MCF 10A (cell line): ENCODE measurements at regions not wholly inside any gene's neighbourhood (a gene's known extent, or its start where the extent isn't known, plus 50 kb on each side); places are given as distances from the start of the nearest gene placed in this dataset.
A peak's percentile ranks its signal among the peaks of the same experiment; 100 is the strongest.

ENCODE experiments used
- BruUV-seq: library from RNA; stranded (reverse); fragments of 400-500 nt; replicated peaks from 2 replicates; lab custom pipeline; 2021; lab: Mats Ljungman, UMichigan
- CTCF ChIA-PET: fragments of 300-600 bp; sonication (Branson Sonifier 250); formaldehyde crosslinking; extraction: SDS; loops from one replicate; lab custom pipeline; 2021; ENCODE audit warnings: antibody characterized with exemption, inconsistent platforms; lab: Yijun Ruan, JAX
- POLR2A ChIA-PET: fragments of 300-600, 350-650 bp; sonication (Branson Sonifier 250); formaldehyde crosslinking; extraction: SDS; loops from one replicate; lab custom pipeline; 2020; ENCODE audit warnings: antibody characterized with exemption, inconsistent platforms; lab: Yijun Ruan, JAX
- DNase-seq: peaks from one replicate; pipeline ENCODE4 v3.0.0-alpha.2; 2018; ENCODE audit not compliant: unreplicated experiment
- H3K27ac Mint-ChIP-seq: one replicate; pipeline ENCODE4 v1.8.0; 2022; ENCODE audit warnings: mild to moderate bottlenecking, low read depth, mixed read lengths; ENCODE audit not compliant: unreplicated experiment
- H3K27me3 Mint-ChIP-seq: one replicate; pipeline ENCODE4 v1.8.0; 2022; ENCODE audit warnings: mixed read lengths; ENCODE audit not compliant: insufficient read depth, unreplicated experiment
- H3K36me3 Mint-ChIP-seq: one replicate; pipeline ENCODE4 v1.8.0; 2022; ENCODE audit warnings: mild to moderate bottlenecking, moderate library complexity, mixed read lengths; ENCODE audit not compliant: insufficient read depth, unreplicated experiment
- H3K4me1 Mint-ChIP-seq: one replicate; pipeline ENCODE4 v1.8.0; 2022; ENCODE audit warnings: mixed read lengths; ENCODE audit not compliant: insufficient read depth, unreplicated experiment
- H3K4me3 Mint-ChIP-seq: one replicate; pipeline ENCODE4 v1.8.0; 2022; ENCODE audit warnings: mild to moderate bottlenecking, moderate library complexity, mixed read lengths; ENCODE audit not compliant: unreplicated experiment
- H3K9me3 Mint-ChIP-seq: one replicate; pipeline ENCODE4 v1.8.0; 2022; ENCODE audit warnings: mixed read lengths; ENCODE audit not compliant: unreplicated experiment
- intact Hi-C: fragments of 100-400 bp; cut with micrococcal nuclease; formaldehyde crosslinking; loops from 2 replicates; pipeline ENCODE4 v1.14.1; 2022
- TF ChIP-seq, protein P1 (sequence below): fragments of 200-600 bp; IDR thresholded peaks from one replicate; pipeline ENCODE4 v1.8.0; 2022; ENCODE audit warnings: antibody characterized with exemption, mild to moderate bottlenecking; ENCODE audit not compliant: unreplicated experiment

DNA sequence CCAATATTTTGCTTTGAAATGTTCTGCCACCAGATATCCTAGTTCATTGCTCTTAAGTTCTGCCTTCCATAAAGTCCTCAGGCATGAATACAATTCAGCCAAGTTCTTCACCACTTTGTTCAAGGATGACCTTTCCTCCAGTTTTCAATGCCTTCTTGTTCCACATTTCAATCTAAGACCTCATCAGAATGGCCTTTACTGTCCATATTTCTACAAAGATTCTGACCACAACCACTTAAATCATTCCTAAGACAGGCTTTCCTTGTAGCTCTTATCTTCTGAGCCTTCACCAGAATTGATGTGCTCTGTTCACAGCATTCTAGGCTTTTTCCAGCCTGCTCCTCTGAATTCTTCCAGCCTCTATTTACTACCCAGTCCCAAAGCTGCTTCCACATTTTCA is 319.0 kb downstream of the HACE1 start:
- no peak overlapping the region for H3K4me3 Mint-ChIP-seq
- intact Hi-C loops: no loop called here
- H3K27me3 Mint-ChIP-seq: no peaks in the 10 kb centered on the region
- ChIA-PET CTCF (interaction anchor here (1.0 to 4.7 kb wide), 2 partner anchors 14 to 45 kb away, joined by 3 to 35 read pairs; no protein-coding TSS in a partner anchor), POLR2A (no interaction called here)
- H3K4me1 Mint-ChIP-seq: peaks cover 21% of the 10 kb centered on the region
- DNase-seq: no peak
- H3K36me3 Mint-ChIP-seq: no peaks in the 10 kb centered on the region
- no peaks in the 10 kb centered on the region for H3K9me3 Mint-ChIP-seq
- TF ChIP-seq, protein P1, sequence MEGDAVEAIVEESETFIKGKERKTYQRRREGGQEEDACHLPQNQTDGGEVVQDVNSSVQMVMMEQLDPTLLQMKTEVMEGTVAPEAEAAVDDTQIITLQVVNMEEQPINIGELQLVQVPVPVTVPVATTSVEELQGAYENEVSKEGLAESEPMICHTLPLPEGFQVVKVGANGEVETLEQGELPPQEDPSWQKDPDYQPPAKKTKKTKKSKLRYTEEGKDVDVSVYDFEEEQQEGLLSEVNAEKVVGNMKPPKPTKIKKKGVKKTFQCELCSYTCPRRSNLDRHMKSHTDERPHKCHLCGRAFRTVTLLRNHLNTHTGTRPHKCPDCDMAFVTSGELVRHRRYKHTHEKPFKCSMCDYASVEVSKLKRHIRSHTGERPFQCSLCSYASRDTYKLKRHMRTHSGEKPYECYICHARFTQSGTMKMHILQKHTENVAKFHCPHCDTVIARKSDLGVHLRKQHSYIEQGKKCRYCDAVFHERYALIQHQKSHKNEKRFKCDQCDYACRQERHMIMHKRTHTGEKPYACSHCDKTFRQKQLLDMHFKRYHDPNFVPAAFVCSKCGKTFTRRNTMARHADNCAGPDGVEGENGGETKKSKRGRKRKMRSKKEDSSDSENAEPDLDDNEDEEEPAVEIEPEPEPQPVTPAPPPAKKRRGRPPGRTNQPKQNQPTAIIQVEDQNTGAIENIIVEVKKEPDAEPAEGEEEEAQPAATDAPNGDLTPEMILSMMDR: no peak
- no TSS peak for BruUV-seq
- H3K27ac Mint-ChIP-seq: no peak overlapping the region

DNA sequence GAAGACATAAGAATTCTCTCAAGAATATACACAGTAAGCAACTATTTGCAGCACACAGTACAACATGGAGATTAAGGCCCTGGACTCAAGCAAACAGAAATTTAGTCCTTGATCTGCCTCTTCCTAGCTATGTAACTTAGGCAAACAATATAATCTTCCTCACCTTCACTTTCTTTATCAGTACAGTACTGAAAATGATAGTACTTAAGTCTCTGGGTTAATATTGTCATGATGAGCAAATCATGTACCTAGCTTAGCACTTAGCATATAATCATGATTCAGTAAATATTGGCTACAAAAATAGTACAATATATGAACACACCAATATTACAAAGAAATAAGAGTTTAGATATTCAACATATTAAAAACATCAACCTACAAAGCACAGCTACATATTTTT is 320.5 kb downstream of the HACE1 start:
- Mint-ChIP-seq H3K9me3 (no peaks in the 10 kb centered on the region), H3K4me3 (no peak overlapping the region), H3K36me3 (no peaks in the 10 kb centered on the region), H3K27me3 (no peaks in the 10 kb centered on the region), H3K4me1 (peaks cover 25% of the 10 kb centered on the region), H3K27ac (no peak overlapping the region)
- no peak for DNase-seq
- POLR2A ChIA-PET: interaction anchor here (0.5 to 0.6 kb wide), 2 partner anchors 152 to 1500 kb away, joined by 3 read pairs; no protein-coding TSS in a partner anchor
- TF ChIP-seq, protein P1: no peak
- CTCF ChIA-PET: interaction anchor here (1.2 to 4.7 kb wide), 2 partner anchors 10 to 13 kb away, joined by 3 to 35 read pairs; no protein-coding TSS in a partner anchor
- intact Hi-C loops: no loop called here
- no TSS peak for BruUV-seq

DNA sequence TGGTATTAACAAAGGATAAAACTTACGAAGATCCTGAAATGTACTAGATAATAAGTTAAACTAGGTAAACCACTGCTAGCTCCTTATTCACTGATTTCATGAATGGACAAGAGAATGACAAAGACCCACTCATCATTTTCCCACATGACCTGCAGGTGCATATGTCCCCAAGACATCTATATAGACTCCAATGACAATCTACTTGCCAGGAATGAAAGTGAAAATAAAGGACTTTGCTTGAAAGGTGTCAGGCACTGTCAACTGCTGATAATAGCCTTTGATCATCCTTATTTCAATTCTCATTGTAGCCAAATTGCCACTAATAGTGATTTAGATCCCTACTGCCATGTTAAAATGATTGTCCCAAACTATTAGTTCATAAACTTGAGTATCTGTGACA is 321.8 kb downstream of the HACE1 start:
- intact Hi-C loops: no loop called here
- no peak for DNase-seq
- CTCF ChIA-PET: interaction anchor here (4.7 kb wide), 1 partner anchor 11 kb away, joined by 35 read pairs; no protein-coding TSS in a partner anchor
- no peaks in the 10 kb centered on the region for H3K27me3 Mint-ChIP-seq
- BruUV-seq: no TSS peak
- POLR2A ChIA-PET: interaction anchor here (0.5 to 1.4 kb wide), 3 partner anchors 12 to 85 kb away, joined by 3 to 5 read pairs (median 3); no protein-coding TSS in a partner anchor
- no peak overlapping the region for H3K27ac Mint-ChIP-seq
- peaks cover 37% of the 10 kb centered on the region for H3K4me1 Mint-ChIP-seq
- TF ChIP-seq, protein P1: no peak
- no peak overlapping the region for H3K4me3 Mint-ChIP-seq
- no peaks in the 10 kb centered on the region for H3K9me3 Mint-ChIP-seq
- no peaks in the 10 kb centered on the region for H3K36me3 Mint-ChIP-seq

DNA sequence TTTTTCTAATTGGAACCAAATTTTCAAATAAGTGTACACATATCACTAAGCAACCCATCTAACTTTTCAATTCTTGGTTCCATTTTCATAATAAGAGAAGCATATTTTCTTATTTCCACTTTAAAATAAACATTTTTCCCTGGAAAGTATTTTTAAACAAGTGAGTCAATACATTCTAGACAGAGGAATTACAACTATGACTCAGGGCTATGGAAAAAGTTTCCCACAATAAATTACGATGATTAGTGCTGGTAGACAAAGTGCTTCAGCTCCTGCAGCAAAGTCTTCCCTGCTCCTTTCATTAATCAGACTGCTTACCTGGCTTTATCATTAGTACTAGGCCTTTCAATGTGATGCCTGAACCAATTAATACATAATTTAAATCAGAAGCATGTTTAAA is 322.5 kb downstream of the HACE1 start:
- no peaks in the 10 kb centered on the region for H3K9me3 Mint-ChIP-seq

More for the DNA sequence above, 322.5 kb downstream of the HACE1 start:
- POLR2A ChIA-PET: interaction anchor here (0.6 to 1.4 kb wide), 2 partner anchors 12 to 85 kb away, joined by 3 to 5 read pairs; no protein-coding TSS in a partner anchor
- no peaks in the 10 kb centered on the region for H3K36me3 Mint-ChIP-seq
- H3K27ac Mint-ChIP-seq: no peak overlapping the region
- H3K4me1 Mint-ChIP-seq: peaks cover 37% of the 10 kb centered on the region
- peak; percentile 57 for DNase-seq
- H3K27me3 Mint-ChIP-seq: no peaks in the 10 kb centered on the region
- CTCF ChIA-PET: interaction anchor here (0.6 to 4.7 kb wide), 2 partner anchors 11 to 201 kb away, joined by 3 to 35 read pairs; no protein-coding TSS in a partner anchor
- intact Hi-C loops: no loop called here
- BruUV-seq: no TSS peak
- TF ChIP-seq, protein P1: no peak
- H3K4me3 Mint-ChIP-seq: no peak overlapping the region
